WTC11 (cell line): ENCODE measurements at regions not wholly inside any gene's neighbourhood (a gene's known extent, or its start where the extent isn't known, plus 50 kb on each side); places are given as distances from the start of the nearest gene placed in this dataset.

Experiments used
- ATAC-seq: fragments of 200-7000 bp; cut with Tn5 transposase; 2 replicates; pipeline ENCODE4 v1.10.0; 2021; ENCODE audit warnings: mild to moderate bottlenecking, moderate library complexity
- CTCF ChIA-PET: fragments of 300-600 bp; sonication (Branson Sonifier 250); formaldehyde crosslinking; loops from one replicate; lab custom pipeline; 2021; ENCODE audit warnings: antibody characterized with exemption; lab: Charles Lee
- POLR2A ChIA-PET: fragments of 350-600 bp; sonication (Branson Sonifier 250); formaldehyde crosslinking; loops from one replicate; lab custom pipeline; 2021; ENCODE audit warnings: antibody characterized with exemption; lab: Charles Lee
- DNase-seq: peaks from one replicate; pipeline ENCODE4 v3.0.0; 2021; ENCODE audit warnings: low spot score
- H3K27ac Mint-ChIP-seq: 2 replicates; pipeline ENCODE4 v1.8.0; 2021; ENCODE audit warnings: mixed read lengths
- H3K27me3 Mint-ChIP-seq: 2 replicates; pipeline ENCODE4 v1.8.0; 2021; ENCODE audit warnings: low read depth, mild to moderate bottlenecking, moderate library complexity, mixed read lengths
- H3K36me3 Mint-ChIP-seq: 2 replicates; pipeline ENCODE4 v1.8.0; 2021; ENCODE audit warnings: mixed read lengths
- H3K4me1 Mint-ChIP-seq: 2 replicates; pipeline ENCODE4 v1.8.0; 2022; ENCODE audit warnings: mixed read lengths
- H3K4me3 Mint-ChIP-seq: 2 replicates; pipeline ENCODE4 v1.8.0; 2021; ENCODE audit warnings: mild to moderate bottlenecking, moderate library complexity, mixed read lengths
- H3K9me3 Mint-ChIP-seq: 2 replicates; pipeline ENCODE4 v1.8.0; 2021; ENCODE audit warnings: mixed read lengths
- AR ChIP-seq: fragments of 250-450 bp; sonication (Bioruptor Pico); IDR thresholded peaks from 2 replicates; pipeline ENCODE4 v1.9.0; 2021; ENCODE audit warnings: mild to moderate bottlenecking
- ATF3 ChIP-seq: sonication (generic); formaldehyde crosslinking; conservative IDR thresholded peaks from 2 replicates; pipeline ENCODE4 v1.8.1; 2022; ENCODE audit warnings: mild to moderate bottlenecking, missing genetic modification reagents
- ATF6 ChIP-seq: sonication (generic); formaldehyde crosslinking; IDR thresholded peaks from 2 replicates; pipeline ENCODE4 v1.8.1; 2023; ENCODE audit warnings: mild to moderate bottlenecking, missing genetic modification reagents
- CREM ChIP-seq: sonication (generic); formaldehyde crosslinking; IDR thresholded peaks from 2 replicates; pipeline ENCODE4 v1.8.1; 2022; ENCODE audit warnings: mild to moderate bottlenecking, missing genetic modification reagents, moderate library complexity
- ETV6 ChIP-seq: sonication (generic); formaldehyde crosslinking; IDR thresholded peaks from 2 replicates; pipeline ENCODE4 v1.8.1; 2022; ENCODE audit warnings: mild to moderate bottlenecking, missing genetic modification reagents
- FOXP4 ChIP-seq: sonication (generic); formaldehyde crosslinking; IDR thresholded peaks from 2 replicates; pipeline ENCODE4 v1.8.0; 2022; ENCODE audit warnings: mild to moderate bottlenecking, missing genetic modification reagents
- GRHL2 ChIP-seq: fragments of 250-450 bp; sonication (Bioruptor Pico); IDR thresholded peaks from 2 replicates; pipeline ENCODE4 v1.8.0; 2022; ENCODE audit warnings: mild to moderate bottlenecking, moderate library complexity; ENCODE audit not compliant: insufficient replicate concordance, severe bottlenecking
- MYBL2 ChIP-seq: sonication (generic); formaldehyde crosslinking; IDR thresholded peaks from 2 replicates; pipeline ENCODE4 v1.8.1; 2023; ENCODE audit warnings: mild to moderate bottlenecking, moderate library complexity, missing genetic modification reagents
- OVOL2 ChIP-seq: fragments of 250-450 bp; sonication (Bioruptor Pico); IDR thresholded peaks from 2 replicates; pipeline ENCODE4 v1.9.0; 2021; ENCODE audit warnings: mild to moderate bottlenecking, borderline replicate concordance
- PRRX2 ChIP-seq: fragments of 250-450 bp; sonication (Bioruptor Pico); IDR thresholded peaks from 2 replicates; pipeline ENCODE4 v1.8.0; 2021; ENCODE audit warnings: mild to moderate bottlenecking
- USF1 ChIP-seq: sonication (generic); formaldehyde crosslinking; IDR thresholded peaks from 2 replicates; pipeline ENCODE4 v1.8.0; 2022; ENCODE audit warnings: mild to moderate bottlenecking, missing genetic modification reagents
- ZBTB21 ChIP-seq: sonication (generic); formaldehyde crosslinking; IDR thresholded peaks from 2 replicates; pipeline ENCODE4 v1.8.1; 2023; ENCODE audit warnings: mild to moderate bottlenecking, missing genetic modification reagents, borderline replicate concordance
- ZNF281 ChIP-seq: sonication (generic); formaldehyde crosslinking; IDR thresholded peaks from 2 replicates; pipeline ENCODE4 v1.8.0; 2023; ENCODE audit warnings: mild to moderate bottlenecking, missing genetic modification reagents
- ZNF396 ChIP-seq: fragments of 250-450 bp; sonication (Bioruptor Pico); IDR thresholded peaks from 2 replicates; pipeline ENCODE4 v1.8.0; 2021; ENCODE audit warnings: mild to moderate bottlenecking, moderate library complexity, borderline replicate concordance
- TF ChIP-seq, protein P1 (sequence below): sonication (generic); formaldehyde crosslinking; IDR thresholded peaks from 2 replicates; pipeline ENCODE4 v1.8.0; 2023; ENCODE audit warnings: missing genetic modification reagents
- TF ChIP-seq, protein P2 (sequence below): sonication (generic); formaldehyde crosslinking; IDR thresholded peaks from 2 replicates; pipeline ENCODE4 v1.8.1; 2022; ENCODE audit warnings: mild to moderate bottlenecking, missing genetic modification reagents, moderate library complexity, borderline replicate concordance

DNA sequence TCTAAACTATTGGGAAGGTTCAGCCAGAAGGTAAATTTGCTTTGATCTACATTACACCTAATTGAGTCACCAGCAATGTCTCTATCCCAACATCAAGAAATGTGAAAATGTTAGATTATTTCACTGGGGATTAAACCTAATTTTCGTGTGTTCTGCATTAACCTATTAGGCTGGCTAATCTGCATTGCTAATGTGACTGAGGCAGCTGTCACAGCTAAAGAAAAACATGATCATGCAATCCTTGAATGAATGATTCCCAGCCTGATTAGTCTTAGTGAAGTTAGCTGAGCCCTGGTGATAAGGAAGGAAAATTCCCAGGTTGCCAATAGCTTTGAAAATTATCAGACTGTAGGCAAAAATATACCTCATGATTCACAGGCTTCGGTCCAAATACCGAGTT is 135.3 kb downstream of the LINC00237 start:
- no peak overlapping the region for H3K4me3 Mint-ChIP-seq
- ChIA-PET POLR2A (no interaction called here), CTCF (no interaction called here)
- no peak overlapping the region for H3K27ac Mint-ChIP-seq
- no peaks in the 10 kb centered on the region for H3K27me3 Mint-ChIP-seq
- peaks cover 6% of the 10 kb centered on the region for H3K9me3 Mint-ChIP-seq
- no peak for DNase-seq
- peaks cover 36% of the 10 kb centered on the region for H3K4me1 Mint-ChIP-seq
- H3K36me3 Mint-ChIP-seq: no peaks in the 10 kb centered on the region
- ATAC-seq: no peak
- TF ChIP-seq ATF6 (CRISPR knock-in tag): no peak

DNA sequence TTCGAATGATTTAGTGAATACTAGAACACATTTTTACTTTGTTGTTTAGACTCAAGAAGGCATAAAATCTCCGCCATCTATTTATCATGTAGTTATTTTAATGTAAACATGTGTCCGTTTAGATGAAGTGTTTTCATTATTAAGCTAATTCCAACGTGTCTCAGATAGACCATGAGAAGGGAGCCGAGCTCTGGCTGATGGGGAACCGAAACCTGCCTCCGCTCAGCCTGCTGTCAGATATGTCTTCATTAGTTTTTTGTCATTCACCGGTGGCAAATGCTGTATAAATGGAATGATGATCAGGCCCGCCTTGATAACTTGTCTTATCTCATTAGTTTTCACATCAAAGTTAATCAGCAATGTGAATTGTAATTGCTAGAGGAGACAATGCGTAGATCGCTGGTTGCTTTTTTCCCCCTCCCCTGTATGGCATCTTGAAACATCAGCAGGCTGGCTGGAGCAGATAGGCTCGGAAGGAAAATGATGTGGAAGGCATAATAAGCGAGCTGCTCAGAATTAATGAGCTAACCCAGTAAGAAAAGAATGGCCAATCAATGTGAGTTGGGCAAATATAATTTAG is 136.4 kb downstream of the LINC00237 start:
- ATAC-seq (no peak), DNase-seq (no peak)
- Mint-ChIP-seq H3K4me1 (peaks cover 36% of the 10 kb centered on the region), H3K27ac (peak overlapping the region; percentile 46; the same call in 1 of the 2 replicates), H3K36me3 (no peaks in the 10 kb centered on the region), H3K9me3 (peaks cover 6% of the 10 kb centered on the region), H3K4me3 (no peak overlapping the region), H3K27me3 (no peaks in the 10 kb centered on the region)
- TF ChIP-seq PRRX2 (CRISPR knock-in tag) (no peak), GRHL2 (CRISPR knock-in tag) (no peak), ZNF396 (CRISPR knock-in tag) (no peak), USF1 (CRISPR knock-in tag) (no peak), FOXP4 (CRISPR knock-in tag) (no peak), AR (CRISPR knock-in tag) (no peak), MYBL2 (CRISPR knock-in tag) (no peak), ATF3 (no peak), ETV6 (CRISPR knock-in tag) (no peak), ZNF281 (CRISPR knock-in tag) (no peak), CREM (CRISPR knock-in tag) (no peak), ZBTB21 (CRISPR knock-in tag) (no peak), OVOL2 (CRISPR knock-in tag) (no peak)
- TF ChIP-seq, protein P1, sequence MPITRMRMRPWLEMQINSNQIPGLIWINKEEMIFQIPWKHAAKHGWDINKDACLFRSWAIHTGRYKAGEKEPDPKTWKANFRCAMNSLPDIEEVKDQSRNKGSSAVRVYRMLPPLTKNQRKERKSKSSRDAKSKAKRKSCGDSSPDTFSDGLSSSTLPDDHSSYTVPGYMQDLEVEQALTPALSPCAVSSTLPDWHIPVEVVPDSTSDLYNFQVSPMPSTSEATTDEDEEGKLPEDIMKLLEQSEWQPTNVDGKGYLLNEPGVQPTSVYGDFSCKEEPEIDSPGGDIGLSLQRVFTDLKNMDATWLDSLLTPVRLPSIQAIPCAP (CRISPR knock-in tag): no peak
- TF ChIP-seq, protein P2, sequence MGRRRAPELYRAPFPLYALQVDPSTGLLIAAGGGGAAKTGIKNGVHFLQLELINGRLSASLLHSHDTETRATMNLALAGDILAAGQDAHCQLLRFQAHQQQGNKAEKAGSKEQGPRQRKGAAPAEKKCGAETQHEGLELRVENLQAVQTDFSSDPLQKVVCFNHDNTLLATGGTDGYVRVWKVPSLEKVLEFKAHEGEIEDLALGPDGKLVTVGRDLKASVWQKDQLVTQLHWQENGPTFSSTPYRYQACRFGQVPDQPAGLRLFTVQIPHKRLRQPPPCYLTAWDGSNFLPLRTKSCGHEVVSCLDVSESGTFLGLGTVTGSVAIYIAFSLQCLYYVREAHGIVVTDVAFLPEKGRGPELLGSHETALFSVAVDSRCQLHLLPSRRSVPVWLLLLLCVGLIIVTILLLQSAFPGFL: no peak
- CTCF ChIA-PET: interaction anchor here (0.7 to 1.7 kb wide), 2 partner anchors 79 to 132 kb away, joined by 3 to 5 read pairs; no protein-coding TSS in a partner anchor
- POLR2A ChIA-PET: interaction anchor here (0.6 to 0.7 kb wide), 2 partner anchors 60 to 1066 kb away, joined by 3 read pairs; no protein-coding TSS in a partner anchor
